Mesenchymal stem cell (in vitro differentiated cells and primary cell): ENCODE measurements at regions not wholly inside any gene's neighbourhood (a gene's known extent, or its start where the extent isn't known, plus 50 kb on each side); places are given as distances from the start of the nearest gene placed in this dataset.

Experiments used
- DNase-seq: peaks from one replicate; pipeline ENCODE4 v3.0.0-alpha.2; 2013
- H2AFZ ChIP-seq: one replicate; pipeline ENCODE4 v1.6.1; 2013; ENCODE audit warnings: low read depth, mild to moderate bottlenecking, control low read depth, inconsistent platforms, low read length, moderate library complexity
- H2AK5ac ChIP-seq: 2 replicates; pipeline ENCODE4 v1.6.1; 2013; ENCODE audit warnings: low read length, moderate library complexity, mild to moderate bottlenecking, inconsistent platforms; ENCODE audit not compliant: severe bottlenecking
- H2BK120ac ChIP-seq: one replicate; pipeline ENCODE4 v1.6.1; 2013; ENCODE audit warnings: low read depth, mild to moderate bottlenecking, inconsistent platforms, low read length, moderate library complexity
- H2BK12ac ChIP-seq, 2 experiments: one replicate each; pipeline ENCODE4 v1.6.1; 2013; ENCODE audit warnings: inconsistent platforms in 2 of 2, low read length in 2 of 2, mild to moderate bottlenecking in 2 of 2, moderate library complexity in 2 of 2, control low read depth in 1 of 2
- H2BK15ac ChIP-seq: one replicate; pipeline ENCODE4 v1.6.1; 2013; ENCODE audit warnings: mild to moderate bottlenecking, low read depth, inconsistent platforms; ENCODE audit not compliant: poor library complexity, severe bottlenecking
- H2BK5ac ChIP-seq: 2 replicates; pipeline ENCODE4 v1.6.1; 2013; ENCODE audit warnings: low read depth, mild to moderate bottlenecking, low read length, control low read depth, inconsistent platforms; ENCODE audit not compliant: poor library complexity, severe bottlenecking
- H3K14ac ChIP-seq, 2 experiments: one replicate each; pipeline ENCODE4 v1.6.1; 2013; ENCODE audit warnings: inconsistent platforms in 2 of 2, low read length in 2 of 2, control low read depth in 1 of 2, mild to moderate bottlenecking in 1 of 2, moderate library complexity in 1 of 2
- H3K18ac ChIP-seq, 2 experiments: one replicate each; pipeline ENCODE4 v1.6.1; 2013; ENCODE audit warnings: inconsistent platforms in 2 of 2, low read length in 2 of 2, control low read depth in 1 of 2, low read depth in 1 of 2, mild to moderate bottlenecking in 1 of 2
- H3K23ac ChIP-seq, 2 experiments: one replicate each; pipeline ENCODE4 v1.6.1; 2013; ENCODE audit warnings: inconsistent platforms in 2 of 2, low read length in 2 of 2, mild to moderate bottlenecking in 2 of 2, moderate library complexity in 2 of 2, control low read depth in 1 of 2
- H3K27ac ChIP-seq: 2 replicates; pipeline ENCODE4 v1.5.1; 2013; ENCODE audit warnings: mild to moderate bottlenecking, moderate library complexity, low read length, control low read depth, inconsistent platforms; ENCODE audit not compliant: poor library complexity, severe bottlenecking
- H3K27me3 ChIP-seq, 2 experiments: 2 replicates each; pipeline versions ENCODE4 v1.6.1 to v1.7.0; 2013; ENCODE audit warnings: low read length in 2 of 2, mild to moderate bottlenecking in 2 of 2, moderate library complexity in 2 of 2, control low read depth in 1 of 2, inconsistent platforms in 1 of 2; ENCODE audit not compliant: control insufficient read depth in 1 of 2, insufficient read depth in 1 of 2
- H3K36me3 ChIP-seq, 2 experiments: 2 replicates each; pipeline versions ENCODE4 v1.6.1 to v1.7.0; 2013; ENCODE audit warnings: low read length in 2 of 2, control low read depth in 1 of 2, inconsistent platforms in 1 of 2, low read depth in 1 of 2, mild to moderate bottlenecking in 1 of 2; ENCODE audit not compliant: insufficient read depth in 2 of 2, control insufficient read depth in 1 of 2
- H3K4ac ChIP-seq, 2 experiments: one replicate each; pipeline ENCODE4 v1.6.1; 2013; ENCODE audit warnings: inconsistent platforms in 2 of 2, low read length in 2 of 2, mild to moderate bottlenecking in 2 of 2, moderate library complexity in 2 of 2, control low read depth in 1 of 2, low read depth in 1 of 2
- H3K4me1 ChIP-seq: 2 replicates; pipeline ENCODE4 v1.6.1; 2013; ENCODE audit warnings: low read depth, low read length, control low read depth; ENCODE audit not compliant: control insufficient read depth, insufficient read depth
- H3K4me2 ChIP-seq: 2 replicates; pipeline ENCODE4 v1.6.1; 2013; ENCODE audit warnings: low read length, mild to moderate bottlenecking, inconsistent platforms; ENCODE audit not compliant: poor library complexity, severe bottlenecking
- H3K4me3 ChIP-seq, 2 experiments: 2 replicates each; pipeline versions ENCODE4 v1.5.1 to v1.7.0; 2013; ENCODE audit warnings: low read length in 2 of 2, mild to moderate bottlenecking in 2 of 2, control low read depth in 1 of 2, low read depth in 1 of 2; ENCODE audit not compliant: insufficient read depth in 1 of 2
- H3K79me1 ChIP-seq: replicated peaks from 2 replicates; pipeline ENCODE4 v1.6.1; 2013; ENCODE audit warnings: mild to moderate bottlenecking, control low read depth, low read length, inconsistent platforms; ENCODE audit not compliant: poor library complexity, severe bottlenecking
- H3K9ac ChIP-seq: 2 replicates; pipeline ENCODE4 v1.7.0; 2013; ENCODE audit warnings: mild to moderate bottlenecking, low read length, moderate library complexity
- H3K9me3 ChIP-seq: 2 replicates; pipeline ENCODE4 v1.7.0; 2013; ENCODE audit warnings: mild to moderate bottlenecking, low read length; ENCODE audit not compliant: control insufficient read depth
- H4K8ac ChIP-seq: one replicate; pipeline ENCODE4 v1.6.1; 2013; ENCODE audit warnings: inconsistent platforms, mild to moderate bottlenecking, low read length, moderate library complexity
- H4K91ac ChIP-seq: one replicate; pipeline ENCODE4 v1.6.1; 2013; ENCODE audit warnings: mild to moderate bottlenecking, low read length, inconsistent platforms
- WGBS: methylation state at CpG from one replicate; pipeline ENCODE4 v1.1.7; 2013; ENCODE audit warnings: mixed read lengths; 5-methylcytosine and 5-hydroxymethylcytosine counted together

- Histone ChIP-seq H2BK15ac (no peak overlapping the region), H3K27ac (no peak overlapping the region), H3K23ac (no peak overlapping the region), H3K18ac (no peak overlapping the region), H3K9me3 (no peaks in the 10 kb centered on the region), H2AK5ac (no peak overlapping the region), H4K91ac (no peak overlapping the region), H2AFZ (no peak overlapping the region), H3K79me1 (no peaks in the 10 kb centered on the region), H2BK5ac (no peak overlapping the region), H3K4me3 (no peak overlapping the region), H2BK120ac (no peak overlapping the region), H3K4ac (no peak overlapping the region), H2BK12ac (no peak overlapping the region), H3K4me2 (no peak overlapping the region), H3K36me3 (no peaks in the 10 kb centered on the region), H3K27me3 (peaks cover 34 to 54% of the 10 kb centered on the region in 2 experiments), H3K4me1 (no peaks in the 10 kb centered on the region), H4K8ac (no peak overlapping the region), H3K9ac (no peak overlapping the region), H3K14ac (no peak overlapping the region)
- DNase-seq: no peak
- WGBS: 80% methylated on average over 10 of the region's 10 CpGs
Measured at GRCh38 chr11:69576069-69576782, 64.7 kb upstream of the CCND1 start.

- Histone ChIP-seq H2BK5ac (no peak overlapping the region), H3K4me1 (no peaks in the 10 kb centered on the region), H2AK5ac (no peak overlapping the region), H2AFZ (no peak overlapping the region), H2BK120ac (no peak overlapping the region), H2BK15ac (no peak overlapping the region), H2BK12ac (no peak overlapping the region), H3K23ac (no peak overlapping the region), H3K4me3 (no peak overlapping the region), H3K14ac (no peak overlapping the region), H3K27ac (no peak overlapping the region), H3K27me3 (peaks cover 28 to 41% of the 10 kb centered on the region in 2 experiments), H3K9ac (no peak overlapping the region), H3K18ac (no peak overlapping the region), H3K79me1 (no peaks in the 10 kb centered on the region), H3K4me2 (no peak overlapping the region), H3K36me3 (no peaks in the 10 kb centered on the region), H4K8ac (no peak overlapping the region), H3K4ac (no peak overlapping the region), H3K9me3 (no peaks in the 10 kb centered on the region), H4K91ac (no peak overlapping the region)
- 100% methylated on average over 4 of the region's 5 CpGs for WGBS
- no peak for DNase-seq
Measured at GRCh38 chr11:69578167-69578566, 62.8 kb upstream of the CCND1 start.

GRCh38 chr11:69580529-69580928 is 60.4 kb upstream of the CCND1 start:
- H2AK5ac ChIP-seq: no peak overlapping the region
- H3K27ac ChIP-seq: no peak overlapping the region
- no peak overlapping the region for H3K4me3 ChIP-seq
- H3K79me1 ChIP-seq: no peaks in the 10 kb centered on the region
- H3K4ac ChIP-seq: no peak overlapping the region
- WGBS: 91% methylated on average over 4 of the region's 4 CpGs
- no peak overlapping the region for H3K18ac ChIP-seq
- no peaks in the 10 kb centered on the region for H3K9me3 ChIP-seq
- H2AFZ ChIP-seq: no peak overlapping the region
- no peak overlapping the region for H3K9ac ChIP-seq
- no peak overlapping the region for H2BK15ac ChIP-seq
- H4K91ac ChIP-seq: no peak overlapping the region
- no peak overlapping the region for H2BK5ac ChIP-seq
- no peak overlapping the region for H3K14ac ChIP-seq
- H3K27me3 ChIP-seq: peaks cover 20 to 23% of the 10 kb centered on the region in 2 experiments
- DNase-seq: no peak
- no peaks in the 10 kb centered on the region for H3K4me1 ChIP-seq
- H2BK12ac ChIP-seq: no peak overlapping the region
- H3K4me2 ChIP-seq: no peak overlapping the region
- no peaks in the 10 kb centered on the region for H3K36me3 ChIP-seq
- H3K23ac ChIP-seq: no peak overlapping the region
- no peak overlapping the region for H4K8ac ChIP-seq
- H2BK120ac ChIP-seq: no peak overlapping the region

- Histone ChIP-seq H3K36me3 (no peaks in the 10 kb centered on the region), H3K79me1 (no peaks in the 10 kb centered on the region), H2BK15ac (no peak overlapping the region), H3K4me2 (no peak overlapping the region), H4K91ac (no peak overlapping the region), H3K23ac (no peak overlapping the region), H3K18ac (no peak overlapping the region), H3K4ac (no peak overlapping the region), H2AFZ (no peak overlapping the region), H4K8ac (no peak overlapping the region), H2AK5ac (no peak overlapping the region), H3K14ac (no peak overlapping the region), H3K27me3 (peaks cover 7 to 12% of the 10 kb centered on the region in 2 experiments), H3K9me3 (no peaks in the 10 kb centered on the region), H2BK120ac (no peak overlapping the region), H3K4me1 (peaks cover 3% of the 10 kb centered on the region), H3K4me3 (no peak overlapping the region), H3K9ac (no peak overlapping the region), H2BK12ac (no peak overlapping the region), H2BK5ac (no peak overlapping the region), H3K27ac (no peak overlapping the region)
- no peak for DNase-seq
- WGBS: 100% methylated on average over 2 of the region's 5 CpGs
Measured at GRCh38 chr11:69582756-69583467, 58.0 kb upstream of the CCND1 start.
